ENCODE measurements at regions not wholly inside any gene's neighbourhood (a gene's known extent, or its start where the extent isn't known, plus 50 kb on each side); places are given as distances from the start of the nearest gene placed in this dataset.

DNA sequence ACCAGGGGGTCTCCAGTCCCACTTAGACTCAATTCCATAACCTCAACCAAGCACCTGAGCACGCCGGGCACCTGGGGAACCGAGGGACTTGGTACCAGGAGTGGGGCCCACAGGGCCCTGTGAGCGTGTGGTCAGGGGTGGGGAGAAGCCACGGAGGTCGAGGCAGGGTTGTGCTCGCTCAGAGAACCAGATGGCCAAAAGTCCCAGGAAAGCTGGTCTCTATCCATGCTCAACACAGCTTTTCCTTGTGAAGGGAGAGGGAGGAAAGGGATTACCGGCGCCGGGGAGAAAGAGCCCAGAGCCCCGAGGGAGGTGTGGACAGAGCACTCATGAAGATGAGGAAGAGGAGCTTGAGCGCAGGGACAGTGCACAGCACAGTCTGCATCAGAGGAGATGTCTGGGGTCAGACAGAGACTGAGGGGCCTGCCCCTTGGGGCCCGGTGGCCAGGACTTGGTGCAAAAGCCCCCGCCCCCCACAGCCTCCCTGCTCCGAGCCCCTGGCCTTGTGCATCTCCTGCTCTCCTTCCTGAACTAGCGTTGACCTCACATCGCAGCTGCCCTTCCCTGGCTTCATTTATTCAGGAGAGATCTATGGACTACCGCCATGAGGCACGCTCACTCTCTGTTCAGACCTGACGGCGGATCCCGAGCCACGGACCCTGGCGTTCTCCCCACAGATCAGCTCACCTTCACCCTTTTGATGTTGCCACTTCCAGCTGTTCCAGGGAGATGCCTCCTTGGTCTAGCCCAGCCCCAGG, 355.4 kb upstream of the TNRC6C start:
- peaks cover 5% of the 10 kb centered on the region for H3K27me3 ChIP-seq (ENCODE audit: control insufficient read depth, insufficient read depth, low read length)
- no peak overlapping the region for H3K4me3 ChIP-seq (ENCODE audit: low read depth, low read length)
- H3K9me3 ChIP-seq (ENCODE audit: control insufficient read depth, insufficient read depth, low read length): no peaks in the 10 kb centered on the region; the same call in 1 of the 2 replicates
- H3K27ac ChIP-seq (ENCODE audit: low read depth, low read length): no peak overlapping the region
- DNase-seq (ENCODE audit: low read depth, low spot score): no peak
- TF ChIP-seq, protein P1, sequence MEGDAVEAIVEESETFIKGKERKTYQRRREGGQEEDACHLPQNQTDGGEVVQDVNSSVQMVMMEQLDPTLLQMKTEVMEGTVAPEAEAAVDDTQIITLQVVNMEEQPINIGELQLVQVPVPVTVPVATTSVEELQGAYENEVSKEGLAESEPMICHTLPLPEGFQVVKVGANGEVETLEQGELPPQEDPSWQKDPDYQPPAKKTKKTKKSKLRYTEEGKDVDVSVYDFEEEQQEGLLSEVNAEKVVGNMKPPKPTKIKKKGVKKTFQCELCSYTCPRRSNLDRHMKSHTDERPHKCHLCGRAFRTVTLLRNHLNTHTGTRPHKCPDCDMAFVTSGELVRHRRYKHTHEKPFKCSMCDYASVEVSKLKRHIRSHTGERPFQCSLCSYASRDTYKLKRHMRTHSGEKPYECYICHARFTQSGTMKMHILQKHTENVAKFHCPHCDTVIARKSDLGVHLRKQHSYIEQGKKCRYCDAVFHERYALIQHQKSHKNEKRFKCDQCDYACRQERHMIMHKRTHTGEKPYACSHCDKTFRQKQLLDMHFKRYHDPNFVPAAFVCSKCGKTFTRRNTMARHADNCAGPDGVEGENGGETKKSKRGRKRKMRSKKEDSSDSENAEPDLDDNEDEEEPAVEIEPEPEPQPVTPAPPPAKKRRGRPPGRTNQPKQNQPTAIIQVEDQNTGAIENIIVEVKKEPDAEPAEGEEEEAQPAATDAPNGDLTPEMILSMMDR (IDR thresholded peaks at IDR 0.05; ENCODE audit: low read depth, low read length): no peak
- CTCF ChIA-PET: no interaction called here
- POLR2A ChIA-PET: no interaction called here

DNA sequence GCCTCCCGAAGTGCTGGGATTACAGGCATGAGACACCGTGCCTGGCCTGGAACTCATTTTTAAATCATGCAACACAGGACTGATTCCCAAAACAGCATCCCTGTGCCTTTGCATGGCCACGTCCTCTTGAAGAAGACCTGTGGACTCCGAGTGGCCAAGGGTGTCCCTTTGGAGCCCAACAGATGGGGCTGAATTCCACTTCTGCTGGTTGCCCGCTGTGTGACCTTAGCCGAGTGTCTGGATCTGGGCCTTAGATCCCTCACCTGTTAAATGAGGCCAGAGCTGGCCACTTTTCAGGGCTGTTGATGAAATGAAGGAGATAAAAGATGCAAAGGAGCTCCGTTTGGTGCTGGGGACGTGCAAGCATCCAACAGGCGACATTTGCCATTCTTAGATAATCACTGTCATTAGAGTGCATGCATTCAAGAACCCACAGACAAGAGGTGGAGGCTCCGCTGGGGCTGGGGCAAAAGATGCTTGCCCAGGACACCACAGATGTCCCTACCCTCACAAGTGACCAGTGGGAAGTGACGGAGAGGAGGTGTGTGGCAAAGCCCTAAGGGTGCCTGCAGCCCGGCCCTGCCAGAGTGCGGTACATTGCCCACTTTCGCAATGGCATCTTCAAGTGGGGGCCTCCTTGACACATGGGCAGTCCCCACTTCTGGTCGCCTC, 354.1 kb upstream of the TNRC6C start:
- Histone ChIP-seq H3K9me3 (ENCODE audit: control insufficient read depth, insufficient read depth, low read length) (no peaks in the 10 kb centered on the region; the same call in 1 of the 2 replicates), H3K27me3 (ENCODE audit: control insufficient read depth, insufficient read depth, low read length) (peaks cover 5% of the 10 kb centered on the region), H3K27ac (ENCODE audit: low read depth, low read length) (no peak overlapping the region), H3K4me3 (ENCODE audit: low read depth, low read length) (no peak overlapping the region)
- POLR2A ChIA-PET: no interaction called here
- TF ChIP-seq, protein P1 (IDR thresholded peaks at IDR 0.05; ENCODE audit: low read depth, low read length): no peak
- CTCF ChIA-PET: no interaction called here
- DNase-seq (ENCODE audit: low read depth, low spot score): no peak

DNA sequence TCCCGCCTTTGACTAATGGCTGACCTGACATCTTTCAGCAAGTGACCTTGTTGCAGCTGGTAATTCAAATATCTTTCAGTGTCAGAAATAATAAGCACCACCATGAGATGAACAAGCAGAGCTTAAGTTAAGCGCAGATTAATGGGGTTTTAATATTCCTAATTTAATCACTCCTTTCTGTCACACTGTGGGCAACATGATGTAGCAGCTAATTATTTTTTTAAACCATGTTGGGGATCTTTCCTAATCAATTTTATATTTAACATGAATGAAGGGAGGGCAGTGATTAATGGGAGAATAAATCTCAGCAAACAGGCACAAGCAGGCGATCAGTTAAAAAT, 353.6 kb upstream of the TNRC6C start:
- TF ChIP-seq, protein P1 (IDR thresholded peaks at IDR 0.05; ENCODE audit: low read depth, low read length): no peak
- H3K9me3 ChIP-seq (ENCODE audit: control insufficient read depth, insufficient read depth, low read length): no peaks in the 10 kb centered on the region; the same call in 1 of the 2 replicates
- ChIA-PET POLR2A (no interaction called here), CTCF (no interaction called here)
- no peak overlapping the region for H3K27ac ChIP-seq (ENCODE audit: low read depth, low read length)
- H3K4me3 ChIP-seq (ENCODE audit: low read depth, low read length): no peak overlapping the region
- no peak for DNase-seq (ENCODE audit: low read depth, low spot score)
- peaks cover 5% of the 10 kb centered on the region for H3K27me3 ChIP-seq (ENCODE audit: control insufficient read depth, insufficient read depth, low read length)

DNA sequence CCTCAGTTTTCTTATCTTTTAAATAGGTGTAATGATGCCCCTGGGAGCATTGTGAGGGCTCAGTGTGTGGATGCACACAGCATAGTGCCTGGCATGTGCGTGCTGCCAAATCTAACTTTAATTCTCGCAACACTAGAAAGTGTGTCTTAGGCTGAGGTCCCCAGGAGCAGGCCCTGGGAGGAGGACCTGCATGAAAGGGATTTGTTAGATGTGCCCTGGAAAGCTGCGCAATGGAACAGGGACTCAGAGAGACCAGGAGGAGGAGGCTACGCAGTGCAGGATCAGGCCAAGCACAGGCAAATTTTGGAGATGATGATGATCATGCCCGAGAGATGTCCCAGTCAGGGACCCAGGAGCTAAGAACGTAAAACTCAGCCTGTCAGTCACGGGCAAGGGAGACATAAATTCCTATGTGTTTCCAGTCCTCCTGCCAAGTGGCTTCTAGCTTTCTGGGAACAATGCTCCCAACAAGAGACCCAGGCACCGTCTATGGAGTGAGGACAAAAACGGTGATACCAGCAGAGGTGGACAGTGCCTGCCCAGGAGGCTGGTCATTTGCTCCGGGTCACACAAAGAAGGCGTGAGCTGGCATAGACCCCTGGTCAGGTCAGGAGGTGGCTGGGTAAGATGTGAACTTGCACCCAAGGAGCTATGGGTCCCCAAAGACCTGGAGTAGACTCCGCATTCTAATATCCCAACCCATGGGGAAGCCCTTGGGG, 352.2 kb upstream of the TNRC6C start:
- ChIA-PET CTCF (no interaction called here), POLR2A (no interaction called here)
- peaks cover 8% of the 10 kb centered on the region for H3K27me3 ChIP-seq (ENCODE audit: control insufficient read depth, insufficient read depth, low read length)
- no peak for DNase-seq (ENCODE audit: low read depth, low spot score)
- H3K9me3 ChIP-seq (ENCODE audit: control insufficient read depth, insufficient read depth, low read length): no peaks in the 10 kb centered on the region; the same call in 1 of the 2 replicates
- H3K4me3 ChIP-seq (ENCODE audit: low read depth, low read length): no peak overlapping the region
- no peak overlapping the region for H3K27ac ChIP-seq (ENCODE audit: low read depth, low read length)
- TF ChIP-seq, protein P1 (IDR thresholded peaks at IDR 0.05; ENCODE audit: low read depth, low read length): no peak

DNA sequence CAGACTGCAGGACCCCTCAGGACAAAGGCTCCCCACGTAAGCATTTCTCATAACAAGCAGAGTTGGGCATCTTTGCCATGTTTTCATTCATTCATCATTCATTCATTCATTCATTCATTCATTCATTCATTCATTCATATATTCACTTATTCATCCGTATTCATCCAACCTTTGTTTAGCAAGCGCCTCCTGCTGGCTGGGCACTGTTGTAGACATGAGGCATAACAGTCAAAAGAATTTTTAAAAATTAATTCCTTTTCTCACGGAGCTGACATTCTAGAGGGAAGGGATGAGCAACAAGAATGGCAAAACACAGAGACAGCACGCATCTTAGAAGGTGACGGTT, 351.7 kb upstream of the TNRC6C start:
- Histone ChIP-seq H3K27me3 (ENCODE audit: control insufficient read depth, insufficient read depth, low read length) (peaks cover 5% of the 10 kb centered on the region), H3K27ac (ENCODE audit: low read depth, low read length) (no peak overlapping the region), H3K9me3 (ENCODE audit: control insufficient read depth, insufficient read depth, low read length) (no peaks in the 10 kb centered on the region; the same call in 1 of the 2 replicates), H3K4me3 (ENCODE audit: low read depth, low read length) (no peak overlapping the region)
- TF ChIP-seq, protein P1 (IDR thresholded peaks at IDR 0.05; ENCODE audit: low read depth, low read length): no peak
- ChIA-PET POLR2A (no interaction called here), CTCF (no interaction called here)
- DNase-seq (ENCODE audit: low read depth, low spot score): no peak
